ENCODE measurements at regions not wholly inside any gene's neighbourhood (a gene's known extent, or its start where the extent isn't known, plus 50 kb on each side); places are given as distances from the start of the nearest gene placed in this dataset.

GRCh38 chr7:119197172-119197876 lies 972.8 kb downstream of the ANKRD7 start:
- no peak for TF ChIP-seq CTCF (IDR thresholded peaks at IDR 0.05; ENCODE audit: low read depth, low read length, missing control alignments)
- H3K4me3 ChIP-seq (ENCODE audit: low read depth, low read length), result no peak overlapping the region
- DNase-seq (ENCODE audit: low read depth), result no peak

- peak; percentile 88 for TF ChIP-seq CTCF (IDR thresholded peaks at IDR 0.05; ENCODE audit: low read depth, low read length, missing control alignments)
- peak; percentile 15 for DNase-seq (ENCODE audit: low read depth)
- no peak overlapping the region for H3K4me3 ChIP-seq (ENCODE audit: low read depth, low read length)
Measured at GRCh38 chr7:119197877-119198527, 973.5 kb downstream of the ANKRD7 start.

- TF ChIP-seq CTCF (IDR thresholded peaks at IDR 0.05; ENCODE audit: low read depth, low read length, missing control alignments), result no peak
- no peak for DNase-seq (ENCODE audit: low read depth)
- H3K4me3 ChIP-seq (ENCODE audit: low read depth, low read length), result no peak overlapping the region
Measured at GRCh38 chr7:119219663-119220062, 995.2 kb downstream of the ANKRD7 start.

GRCh38 chr7:119223930-119224329 lies 999.4 kb downstream of the ANKRD7 start:
- no peak overlapping the region for H3K4me3 ChIP-seq (ENCODE audit: low read depth, low read length)
- no peak for DNase-seq (ENCODE audit: low read depth)
- TF ChIP-seq CTCF (IDR thresholded peaks at IDR 0.05; ENCODE audit: low read depth, low read length, missing control alignments), result no peak

GRCh38 chr7:119228482-119228881 lies 1004.0 kb downstream of the ANKRD7 start:
- H3K4me3 ChIP-seq (ENCODE audit: low read depth, low read length), result no peak overlapping the region
- no peak for TF ChIP-seq CTCF (IDR thresholded peaks at IDR 0.05; ENCODE audit: low read depth, low read length, missing control alignments)
- DNase-seq (ENCODE audit: low read depth), result no peak

GRCh38 chr7:119232091-119232490 lies 1007.6 kb downstream of the ANKRD7 start:
- DNase-seq (ENCODE audit: low read depth), result no peak
- no peak overlapping the region for H3K4me3 ChIP-seq (ENCODE audit: low read depth, low read length)
- TF ChIP-seq CTCF (IDR thresholded peaks at IDR 0.05; ENCODE audit: low read depth, low read length, missing control alignments), result no peak

GRCh38 chr7:119233015-119233414 lies 1008.5 kb downstream of the ANKRD7 start:
- no peak overlapping the region for H3K4me3 ChIP-seq (ENCODE audit: low read depth, low read length)
- TF ChIP-seq CTCF (IDR thresholded peaks at IDR 0.05; ENCODE audit: low read depth, low read length, missing control alignments), result no peak
- DNase-seq (ENCODE audit: low read depth), result no peak

Measured in GM12864 (cell line).